ENCODE measurements at regions not wholly inside any gene's neighbourhood (a gene's known extent, or its start where the extent isn't known, plus 50 kb on each side); places are given as distances from the start of the nearest gene placed in this dataset.

DNA sequence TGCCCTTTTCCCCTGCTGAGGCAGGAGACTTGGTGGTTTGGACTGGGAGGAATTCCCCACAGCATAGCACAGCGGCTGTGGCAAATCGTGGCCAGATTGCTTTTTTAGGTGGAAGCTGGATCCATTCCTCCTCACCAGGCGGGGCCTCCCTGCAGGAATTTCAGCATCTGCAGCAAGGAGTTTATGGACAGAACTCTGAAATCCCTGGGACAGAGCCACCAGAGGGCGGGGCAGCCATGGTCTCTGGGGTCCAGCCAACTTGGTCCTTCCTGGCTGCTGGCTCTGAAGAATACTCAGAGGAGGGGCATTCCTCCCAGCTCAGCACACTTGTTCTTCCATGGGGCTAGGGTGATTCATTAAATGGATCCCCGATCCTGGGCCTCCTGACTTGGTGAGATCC is 794.3 kb downstream of the SH3BGRL start:
- no peak for DNase-seq (ENCODE audit: low spot score)
- no peak for TF ChIP-seq CTCF (IDR thresholded peaks at IDR 0.05; ENCODE audit: extremely low read depth, missing control alignments)

DNA sequence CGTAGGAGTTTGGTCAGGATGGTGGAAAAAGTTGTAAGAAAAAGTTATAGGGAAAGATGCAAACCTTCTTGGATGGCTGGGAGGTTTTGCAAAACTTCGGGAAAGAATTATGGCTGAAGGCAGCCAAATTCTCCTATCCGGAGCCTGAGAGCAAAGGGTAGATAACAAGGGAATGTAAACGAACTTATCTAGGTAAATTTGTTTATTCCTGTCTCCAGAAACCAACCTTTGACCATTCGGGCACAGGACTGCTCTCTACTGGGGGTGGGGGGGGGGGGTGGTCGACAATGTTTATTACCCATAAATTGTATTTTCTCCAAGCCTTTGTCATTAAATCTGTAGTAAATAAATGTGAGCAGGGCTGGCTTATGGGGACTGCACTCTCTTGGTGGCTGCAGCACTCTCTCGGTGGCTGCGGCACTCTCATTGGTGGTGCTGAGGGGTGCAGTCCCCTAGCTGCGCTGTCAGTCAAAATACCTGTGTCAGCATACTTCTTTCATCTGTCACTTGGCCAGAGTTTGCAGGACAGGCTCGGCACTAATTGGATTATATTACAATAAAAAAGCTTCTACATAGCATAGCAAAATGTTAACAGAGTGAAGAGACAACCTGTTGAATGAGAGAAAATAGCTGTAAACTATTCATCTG is 827.8 kb downstream of the SH3BGRL start:
- TF ChIP-seq CTCF (IDR thresholded peaks at IDR 0.05; ENCODE audit: extremely low read depth, missing control alignments), result no peak
- DNase-seq (ENCODE audit: low spot score), result no peak

DNA sequence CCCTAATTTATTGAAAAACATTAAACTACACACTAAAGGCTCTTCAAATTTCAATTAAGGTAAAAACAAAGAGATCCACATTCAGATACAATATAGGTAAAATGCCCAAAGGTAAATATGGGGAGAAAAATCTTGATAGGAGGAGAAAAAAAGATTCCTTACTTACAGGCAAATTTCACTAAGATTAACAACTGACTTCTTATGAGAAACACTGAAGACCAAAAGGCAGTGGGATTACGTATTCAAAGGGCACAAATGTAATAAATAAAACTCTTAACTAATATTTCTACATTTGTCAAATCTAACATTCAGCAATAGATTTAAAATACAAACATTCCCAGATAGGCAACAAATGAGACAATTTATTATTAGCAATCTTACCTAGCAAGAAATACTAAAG is 829.3 kb downstream of the SH3BGRL start:
- no peak for TF ChIP-seq CTCF (IDR thresholded peaks at IDR 0.05; ENCODE audit: extremely low read depth, missing control alignments)
- no peak for DNase-seq (ENCODE audit: low spot score)

DNA sequence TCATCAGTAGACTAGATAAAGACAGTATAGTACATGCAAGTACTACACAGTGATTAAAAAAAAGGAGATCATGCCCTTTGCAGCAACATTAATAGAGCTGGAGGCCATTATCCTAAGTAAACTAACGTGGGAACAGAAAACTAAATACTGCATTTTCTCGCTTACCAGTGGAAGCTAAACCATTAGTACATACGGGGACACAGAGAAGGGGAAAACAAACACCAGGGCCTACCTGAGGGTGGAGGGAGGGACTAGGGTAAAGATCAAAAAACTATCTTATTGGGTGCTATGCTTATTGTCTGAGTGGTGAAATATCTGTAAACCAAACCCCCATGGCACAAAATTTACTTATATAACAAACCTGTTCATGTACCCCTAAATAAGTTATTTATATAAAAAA is 836.9 kb downstream of the SH3BGRL start:
- no peak for DNase-seq (ENCODE audit: low spot score)
- no peak for TF ChIP-seq CTCF (IDR thresholded peaks at IDR 0.05; ENCODE audit: extremely low read depth, missing control alignments)

- no peak for TF ChIP-seq CTCF (IDR thresholded peaks at IDR 0.05; ENCODE audit: extremely low read depth, missing control alignments)
- no peak for DNase-seq (ENCODE audit: low spot score)
Observed at GRCh38 chrX:82041034-82041433, 839.1 kb downstream of the SH3BGRL start.

- DNase-seq (ENCODE audit: low spot score), result no peak
- TF ChIP-seq CTCF (IDR thresholded peaks at IDR 0.05; ENCODE audit: extremely low read depth, missing control alignments), result no peak
Observed at GRCh38 chrX:82058728-82059127, 856.8 kb downstream of the SH3BGRL start.

GRCh38 chrX:82070948-82071347 is 869.0 kb downstream of the SH3BGRL start:
- no peak for DNase-seq (ENCODE audit: low spot score)
- TF ChIP-seq CTCF (IDR thresholded peaks at IDR 0.05; ENCODE audit: extremely low read depth, missing control alignments), result no peak

All from GM20000 (cell line).